DMS53 (cell line): ENCODE measurements at regions not wholly inside any gene's neighbourhood (a gene's known extent, or its start where the extent isn't known, plus 50 kb on each side); places are given as distances from the start of the nearest gene placed in this dataset.

Experiments
- DNase-seq: peaks from one replicate; lab custom pipeline; 2025; lab: John Stamatoyannopoulos, UW

DNA sequence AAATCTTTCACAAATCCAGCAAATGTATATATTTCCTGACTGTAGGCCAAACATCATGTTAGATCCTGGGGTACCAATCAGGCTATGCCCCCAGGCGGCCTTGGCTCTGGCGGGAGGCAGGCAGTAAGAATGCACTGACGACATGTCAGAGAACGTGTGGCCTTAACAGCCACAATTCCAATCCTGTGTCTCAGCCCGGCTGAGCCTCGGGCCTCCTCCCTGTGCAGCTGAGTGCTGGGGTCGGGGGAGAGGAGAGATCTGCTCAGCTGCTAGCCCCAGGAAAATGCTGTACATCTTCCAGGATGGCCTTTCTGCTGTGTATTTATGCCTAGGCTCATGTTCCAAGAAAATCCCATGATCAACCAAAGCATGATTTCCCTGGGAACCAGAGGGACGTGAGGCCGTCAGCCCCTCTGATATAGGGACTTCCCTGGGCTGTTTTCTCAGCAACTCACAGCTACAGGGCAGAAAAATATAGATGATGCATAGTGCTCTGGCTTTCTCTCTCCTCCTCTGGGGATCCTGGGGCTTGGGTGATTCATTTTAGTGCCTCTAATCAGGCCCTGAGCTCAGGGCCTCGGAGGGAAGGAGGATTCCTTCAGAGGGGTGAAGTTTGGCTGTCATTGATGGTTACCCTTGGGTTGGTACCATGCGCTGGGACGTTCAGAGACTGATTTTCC, 604.0 kb downstream of the HS3ST4 start:
- no peak for DNase-seq

GRCh38 chr16:26301516-26301915, 609.8 kb downstream of the HS3ST4 start:
- DNase-seq, result no peak

- DNase-seq, result no peak
Observed at GRCh38 chr16:26316683-26317464, 625.1 kb downstream of the HS3ST4 start.

- no peak for DNase-seq
Observed at GRCh38 chr16:26317885-26318284, 626.1 kb downstream of the HS3ST4 start.

DNA sequence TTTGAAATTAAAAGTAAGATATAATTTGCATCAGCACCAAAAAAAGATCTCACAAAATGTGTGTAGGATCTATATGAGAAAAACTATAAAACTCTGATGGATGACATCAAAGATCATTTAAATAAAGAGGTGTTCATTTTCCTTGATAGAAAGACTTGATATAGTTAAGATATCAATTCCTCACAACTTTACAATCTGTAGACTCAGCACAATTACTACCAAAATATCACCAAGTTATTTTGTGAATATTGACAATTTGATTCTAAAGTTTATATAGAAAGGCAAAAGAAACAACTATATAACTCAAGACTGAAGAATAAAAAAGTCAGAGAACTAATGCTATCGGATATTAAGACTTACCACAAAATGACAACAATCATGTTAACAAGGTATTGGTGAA, 638.9 kb downstream of the HS3ST4 start:
- DNase-seq, result no peak

DNA sequence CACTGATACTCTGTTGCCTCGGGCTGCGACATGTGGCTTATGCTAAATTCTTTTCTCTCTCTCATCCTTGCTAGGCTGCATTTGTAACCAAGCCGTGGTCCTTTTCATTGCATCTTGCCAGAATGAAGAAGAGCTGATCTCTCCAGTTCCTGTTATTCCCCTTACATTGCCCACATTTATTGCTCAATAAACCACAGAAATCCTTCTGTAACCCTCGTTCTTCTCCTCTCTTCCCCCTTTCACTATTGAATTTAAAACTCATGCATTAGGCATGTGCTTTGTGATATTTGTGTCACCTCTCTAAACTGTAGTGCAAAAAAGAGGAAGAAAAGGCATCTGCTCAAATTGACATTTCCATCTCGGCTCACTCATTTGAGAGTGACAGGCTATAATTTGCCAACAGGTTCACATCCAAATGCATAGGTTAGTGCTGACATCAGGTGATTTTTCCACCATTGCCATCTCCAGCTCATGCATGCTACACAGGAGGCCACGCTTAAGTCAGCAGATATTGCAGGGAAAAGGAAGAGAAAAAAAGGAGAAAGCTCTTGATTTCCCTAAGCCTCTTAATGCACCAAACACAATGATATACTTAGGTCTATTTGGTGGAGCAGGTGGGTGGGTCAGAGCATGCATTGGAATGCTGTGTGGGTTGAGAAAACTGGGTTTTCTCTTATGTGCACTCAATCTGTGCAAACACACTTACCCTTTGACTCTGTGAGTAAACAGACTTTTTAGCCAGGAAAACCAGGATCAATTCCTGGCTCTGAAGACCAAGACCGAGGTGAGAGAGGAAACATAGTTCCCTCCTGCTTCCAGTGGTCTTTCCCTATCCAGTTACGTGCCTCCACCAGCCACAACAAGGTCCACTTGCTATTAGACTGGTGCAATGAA, 642.7 kb downstream of the HS3ST4 start:
- no peak for DNase-seq

DNA sequence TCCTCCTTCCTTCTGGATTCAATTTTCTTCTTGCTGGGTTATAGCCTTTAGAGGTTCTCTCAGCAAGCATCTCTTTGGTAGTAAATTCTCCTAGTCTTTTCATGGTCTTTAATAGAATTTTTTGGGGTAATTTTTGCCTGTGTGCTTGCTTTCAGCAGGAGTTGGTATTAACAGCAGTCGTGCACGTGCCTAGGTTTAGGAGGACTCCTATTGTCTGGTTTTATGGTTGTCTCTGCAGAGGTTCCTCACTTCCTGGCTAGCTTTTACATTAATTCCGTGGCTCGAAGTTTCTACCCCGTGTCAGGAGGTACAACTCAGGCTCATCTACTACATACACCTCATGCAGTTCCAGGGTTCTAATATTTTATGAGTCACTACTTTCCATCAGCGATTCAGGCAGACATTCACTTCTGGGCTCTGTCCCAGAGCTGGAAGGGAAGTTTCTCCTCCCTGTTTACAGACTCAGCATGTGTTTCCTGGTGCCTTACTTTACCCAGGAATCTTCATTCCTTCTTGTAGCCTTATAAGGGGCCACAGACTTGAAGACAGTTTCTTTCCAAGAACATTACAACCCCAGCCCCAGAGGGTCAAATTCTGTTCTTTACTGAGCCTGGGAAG, 643.6 kb downstream of the HS3ST4 start:
- DNase-seq, result no peak

DNA sequence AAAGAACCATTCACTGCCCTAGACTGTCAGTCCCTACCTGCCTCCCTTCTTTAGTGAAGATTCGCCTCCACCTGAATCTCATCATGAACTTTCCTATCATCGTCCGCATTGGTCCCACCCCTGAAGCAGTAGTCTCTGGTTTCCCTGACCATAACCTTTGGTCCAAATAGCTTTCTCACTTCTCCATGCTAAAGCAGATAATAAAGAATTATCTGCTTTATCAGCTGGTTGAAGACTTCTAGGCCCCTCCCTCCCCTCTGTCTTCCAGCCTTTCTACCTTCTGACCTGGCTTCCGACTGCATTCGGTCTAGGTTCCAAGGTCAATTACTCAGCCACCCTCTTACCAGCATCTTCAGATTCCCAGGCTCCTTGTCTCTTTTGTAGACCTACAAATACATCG, 650.9 kb downstream of the HS3ST4 start:
- no peak for DNase-seq

- DNase-seq, result no peak
Observed at GRCh38 chr16:26344240-26344776, 652.5 kb downstream of the HS3ST4 start.

- no peak for DNase-seq
Observed at GRCh38 chr16:26344976-26345375, 653.2 kb downstream of the HS3ST4 start.

DNA sequence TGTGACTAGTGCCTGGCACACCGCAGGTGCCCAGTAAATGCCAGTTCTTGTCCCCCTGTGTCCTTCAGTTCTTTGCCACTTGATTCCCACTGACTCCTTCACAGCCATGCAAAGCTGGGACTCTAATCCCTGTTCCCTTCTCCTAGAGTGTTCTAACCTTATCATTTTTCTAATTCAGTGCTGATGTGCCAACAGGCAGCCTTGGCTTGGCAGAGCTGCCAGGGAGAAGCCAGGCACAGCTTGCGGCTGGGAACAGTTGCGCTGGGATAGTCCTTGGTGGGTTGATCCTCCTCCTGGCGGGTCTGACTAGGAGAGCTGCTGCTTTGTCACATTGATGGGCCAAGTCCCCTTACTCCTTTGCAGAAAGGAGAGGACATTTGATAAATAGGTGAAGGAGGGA, 654.2 kb downstream of the HS3ST4 start:
- no peak for DNase-seq

GRCh38 chr16:26348095-26348494, 656.3 kb downstream of the HS3ST4 start:
- no peak for DNase-seq

- DNase-seq, result no peak
Observed at GRCh38 chr16:26360867-26361266, 669.1 kb downstream of the HS3ST4 start.

- no peak for DNase-seq
Observed at GRCh38 chr16:26363581-26363980, 671.8 kb downstream of the HS3ST4 start.

GRCh38 chr16:26365161-26365940, 673.6 kb downstream of the HS3ST4 start:
- peak; percentile 2 for DNase-seq

- no peak for DNase-seq
Observed at GRCh38 chr16:26371349-26371869, 679.6 kb downstream of the HS3ST4 start.

DNA sequence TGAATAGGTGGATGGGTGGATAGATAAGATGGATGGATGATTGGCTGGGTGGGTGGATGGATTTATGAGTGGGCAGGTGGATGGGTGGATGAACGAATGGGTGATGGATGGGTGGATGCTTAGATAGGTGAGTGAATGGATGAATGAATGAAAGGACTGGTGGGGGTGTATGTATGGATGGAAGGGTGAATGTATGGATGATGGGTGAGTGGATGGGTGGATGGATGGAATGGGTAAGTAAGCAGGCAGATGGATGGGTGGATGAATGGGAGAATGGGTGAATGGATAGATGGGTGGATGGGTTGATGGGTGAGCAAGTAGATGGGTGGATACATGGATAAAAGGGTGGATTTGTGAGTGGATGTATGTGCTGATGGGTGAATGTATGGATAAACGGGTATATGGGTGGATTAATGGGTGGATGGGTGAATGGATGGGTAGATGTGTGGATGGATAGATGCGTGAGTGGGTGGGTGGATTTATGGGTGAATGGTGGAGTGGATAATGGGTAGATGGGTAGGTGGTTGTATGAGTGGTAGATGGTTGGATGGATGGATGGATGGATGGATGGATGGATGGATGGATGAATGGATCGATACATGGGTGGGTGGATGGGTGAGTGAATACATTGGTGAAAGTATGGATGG, 682.6 kb downstream of the HS3ST4 start:
- DNase-seq, result no peak

GRCh38 chr16:26382586-26382985, 684.1 kb upstream of the C16orf82 start:
- DNase-seq, result no peak

- no peak for DNase-seq
Observed at GRCh38 chr16:26386096-26386495, 680.6 kb upstream of the C16orf82 start.

- DNase-seq, result no peak
Observed at GRCh38 chr16:26391833-26392232, 674.9 kb upstream of the C16orf82 start.
